BE2C (cell line): ENCODE measurements at regions not wholly inside any gene's neighbourhood (a gene's known extent, or its start where the extent isn't known, plus 50 kb on each side); places are given as distances from the start of the nearest gene placed in this dataset.

Experiments
- DNase-seq: peaks from one replicate; pipeline ENCODE4 v3.0.0-alpha.2; 2020
- H3K27me3 ChIP-seq: fragments of 250-450 bp; sonication (Bioruptor Pico); 2 replicates; pipeline ENCODE4 v1.5.1; 2020; ENCODE audit warnings: mild to moderate bottlenecking
- H3K36me3 ChIP-seq: fragments of 250-450 bp; sonication (Bioruptor Pico); 2 replicates; pipeline ENCODE4 v1.5.1; 2020; ENCODE audit warnings: mild to moderate bottlenecking
- H3K4me1 ChIP-seq: fragments of 250-450 bp; sonication (Bioruptor Pico); 2 replicates; pipeline ENCODE4 v1.5.1; 2020
- H3K4me3 ChIP-seq: 2 replicates; pipeline ENCODE4 v1.5.1; 2011; ENCODE audit warnings: low read depth, low read length
- H3K9me3 ChIP-seq: fragments of 250-450 bp; sonication (Bioruptor Pico); 2 replicates; pipeline ENCODE4 v1.5.1; 2020
- CTCF ChIP-seq: IDR thresholded peaks from 2 replicates; pipeline ENCODE4 v1.5.1; 2012; ENCODE audit warnings: mild to moderate bottlenecking, low read depth, low read length

DNA sequence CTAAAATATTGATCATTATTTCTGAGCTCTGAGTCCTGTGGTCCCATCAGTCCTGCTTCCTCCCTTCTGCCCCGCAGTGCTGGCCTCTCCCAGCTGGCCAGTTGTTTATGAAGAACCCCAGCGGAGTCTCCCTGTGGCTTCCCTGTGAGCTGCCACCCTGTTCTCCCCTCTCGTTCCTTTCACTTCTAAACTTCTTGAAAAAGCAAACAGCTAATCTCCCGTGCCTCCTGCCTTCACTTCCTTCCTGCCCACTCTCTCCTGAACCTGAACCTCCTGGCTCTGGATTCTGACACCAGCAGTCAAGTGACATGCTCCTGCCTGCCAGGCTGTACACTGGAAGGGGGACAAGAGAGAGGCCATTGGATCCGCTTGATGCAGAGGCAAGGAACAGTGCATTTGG, 63.7 kb upstream of the ZPBP start:
- Histone ChIP-seq H3K4me3 (no peak overlapping the region), H3K27me3 (no peaks in the 10 kb centered on the region), H3K4me1 (no peaks in the 10 kb centered on the region), H3K36me3 (no peaks in the 10 kb centered on the region), H3K9me3 (no peaks in the 10 kb centered on the region)
- TF ChIP-seq CTCF, result no peak
- no peak for DNase-seq

- Histone ChIP-seq H3K27me3 (no peaks in the 10 kb centered on the region), H3K36me3 (no peaks in the 10 kb centered on the region), H3K4me1 (no peaks in the 10 kb centered on the region), H3K4me3 (no peak overlapping the region), H3K9me3 (no peaks in the 10 kb centered on the region)
- TF ChIP-seq CTCF, result no peak
- DNase-seq, result no peak
Measured at GRCh38 chr7:50156163-50156562, 63.1 kb upstream of the ZPBP start.

GRCh38 chr7:50155755-50156154, 62.7 kb upstream of the ZPBP start:
- no peak for DNase-seq
- H3K36me3 ChIP-seq, result no peaks in the 10 kb centered on the region
- no peaks in the 10 kb centered on the region for H3K9me3 ChIP-seq
- H3K4me1 ChIP-seq, result no peaks in the 10 kb centered on the region
- H3K27me3 ChIP-seq, result no peaks in the 10 kb centered on the region
- no peak for TF ChIP-seq CTCF
- H3K4me3 ChIP-seq, result no peak overlapping the region

GRCh38 chr7:50153995-50154394, 60.9 kb upstream of the ZPBP start:
- DNase-seq, result no peak
- Histone ChIP-seq H3K4me3 (no peak overlapping the region), H3K4me1 (no peaks in the 10 kb centered on the region), H3K36me3 (no peaks in the 10 kb centered on the region), H3K27me3 (no peaks in the 10 kb centered on the region), H3K9me3 (no peaks in the 10 kb centered on the region)
- no peak for TF ChIP-seq CTCF

DNA sequence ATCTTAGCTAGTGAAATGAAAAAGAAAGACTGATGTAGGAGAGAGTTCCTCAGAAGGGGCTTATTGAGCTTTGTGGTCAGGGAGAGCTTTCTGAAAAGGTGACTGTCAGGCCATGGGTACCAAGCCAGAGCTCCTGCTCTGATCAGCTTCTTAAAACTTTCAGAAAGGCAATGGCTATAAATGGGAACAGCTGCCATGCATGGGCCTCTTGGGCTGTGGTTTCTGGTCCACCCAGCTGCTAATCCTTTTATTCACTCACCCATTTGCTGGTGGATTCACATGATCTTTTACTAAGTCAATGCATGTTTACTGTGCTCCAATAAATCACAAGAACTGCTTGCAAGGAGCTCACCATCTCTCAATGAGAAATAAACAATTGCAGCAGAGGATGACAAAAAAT, 60.1 kb upstream of the ZPBP start:
- TF ChIP-seq CTCF, result no peak
- H3K4me3 ChIP-seq, result no peak overlapping the region
- DNase-seq, result no peak
- H3K9me3 ChIP-seq, result no peaks in the 10 kb centered on the region
- no peaks in the 10 kb centered on the region for H3K4me1 ChIP-seq
- H3K27me3 ChIP-seq, result no peaks in the 10 kb centered on the region
- no peaks in the 10 kb centered on the region for H3K36me3 ChIP-seq

DNA sequence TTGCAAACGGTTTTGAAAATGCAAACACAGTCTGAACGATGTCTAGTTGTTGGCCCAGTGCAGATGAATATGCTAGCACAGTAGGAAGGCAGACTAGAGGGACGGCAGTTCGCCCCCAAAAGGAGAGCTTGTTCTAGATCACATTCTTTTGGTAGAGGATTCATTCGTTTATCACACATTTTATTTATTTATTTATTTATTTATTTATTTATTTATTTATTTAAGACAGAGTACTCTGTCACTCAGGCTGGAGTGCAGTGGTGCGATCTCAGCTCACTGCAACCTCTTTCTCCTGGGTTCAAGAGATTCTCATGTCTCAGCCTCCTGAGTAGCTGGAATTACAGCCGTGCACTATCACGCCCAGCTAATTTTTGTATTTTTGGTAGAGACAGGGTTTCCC, 59.4 kb upstream of the ZPBP start:
- no peak for TF ChIP-seq CTCF
- H3K36me3 ChIP-seq, result no peaks in the 10 kb centered on the region
- no peaks in the 10 kb centered on the region for H3K9me3 ChIP-seq
- no peaks in the 10 kb centered on the region for H3K27me3 ChIP-seq
- H3K4me3 ChIP-seq, result no peak overlapping the region
- no peaks in the 10 kb centered on the region for H3K4me1 ChIP-seq
- DNase-seq, result no peak
